Prostate gland (tissue), 2 donors: ENCODE measurements at regions not wholly inside any gene's neighbourhood (a gene's known extent, or its start where the extent isn't known, plus 50 kb on each side); places are given as distances from the start of the nearest gene placed in this dataset.

Source experiments
- DNase-seq: peaks from one replicate; pipeline ENCODE4 v3.0.0-alpha.2; 2019; ENCODE audit warnings: low spot score
- H3K27ac ChIP-seq, 2 donors: fragments of 200-600 bp; sonication (generic); 2 replicates each; pipeline ENCODE4 v1.5.1; 2017 to 2019
- H3K27me3 ChIP-seq: fragments of 200-600 bp; sonication (generic); replicated peaks from 2 replicates; pipeline ENCODE4 v1.5.1; 2019; ENCODE audit not compliant: insufficient read depth
- H3K36me3 ChIP-seq, 2 donors: fragments of 200-600 bp; sonication (generic); 1 replicate in 1 of 2; 2 replicates in 1 of 2; pipeline versions ENCODE4 v1.5.1 to v1.8.1; 2017 to 2019
- H3K4me1 ChIP-seq: fragments of 200-600 bp; sonication (generic); replicated peaks from 2 replicates; pipeline ENCODE4 v1.5.1; 2019
- H3K4me3 ChIP-seq, 2 donors: fragments of 200-600 bp; sonication (generic); 2 replicates each; pipeline ENCODE4 v1.5.1; 2017 to 2019
- H3K9me3 ChIP-seq: fragments of 200-600 bp; sonication (generic); 2 replicates; pipeline ENCODE4 v1.5.1; 2017
- CTCF ChIP-seq, 4 experiments: fragments of 200-600 bp in 2 of 4; fragments of 450-650 bp in 2 of 4; sonication (generic) in 2 of 4; IDR thresholded peaks; 1 replicate in 3 of 4; 2 replicates in 1 of 4; pipeline ENCODE4 v1.5.1; 2016 to 2019; ENCODE audit warnings: antibody characterized with exemption in 4 of 4, mild to moderate bottlenecking in 2 of 4, moderate library complexity in 2 of 4
- POLR2A ChIP-seq: fragments of 450-650 bp; IDR thresholded peaks from one replicate; pipeline ENCODE4 v1.6.1; 2016; ENCODE audit warnings: antibody characterized with exemption, mild to moderate bottlenecking
- POLR2AphosphoS5 ChIP-seq: sonication (generic); formaldehyde crosslinking; IDR thresholded peaks from one replicate; pipeline ENCODE4 v1.6.1; 2017; ENCODE audit warnings: antibody characterized with exemption
- WGBS: methylation state at CpG from one replicate; pipeline ENCODE4 v1.1.5; 2018; 5-methylcytosine and 5-hydroxymethylcytosine counted together
- intact Hi-C: fragments of 100-400 bp; cut with DNase I; formaldehyde crosslinking; loops from one replicate; pipeline ENCODE4 v1.14.2; 2022

GRCh38 chr20:48325656-48326433 is 502.0 kb downstream of the PREX1 start:
- WGBS, result 90% methylated on average over 31 of the region's 31 CpGs

GRCh38 chr20:48324744-48325143 is 503.1 kb downstream of the PREX1 start:
- intact Hi-C loops, result no loop called here
- no peaks in the 10 kb centered on the region for H3K9me3 ChIP-seq
- WGBS, result 93% methylated on average over 4 of the region's 4 CpGs
- H3K36me3 ChIP-seq, result no peaks in the 10 kb centered on the region
- no peak for TF ChIP-seq POLR2A
- TF ChIP-seq POLR2AphosphoS5, result no peak
- no peak for TF ChIP-seq CTCF (IDR thresholded peaks at IDR 0.05)
- no peak overlapping the region for H3K4me3 ChIP-seq
- DNase-seq, result no peak
- no peaks in the 10 kb centered on the region for H3K27me3 ChIP-seq
- H3K4me1 ChIP-seq, result no peaks in the 10 kb centered on the region
- H3K27ac ChIP-seq, result no peak overlapping the region

More at GRCh38 chr20:48325656-48326433, 502.0 kb downstream of the PREX1 start:
- no peaks in the 10 kb centered on the region for H3K4me1 ChIP-seq
- H3K27me3 ChIP-seq, result no peaks in the 10 kb centered on the region
- H3K9me3 ChIP-seq, result no peaks in the 10 kb centered on the region
- no peak for DNase-seq
- no peak overlapping the region for H3K4me3 ChIP-seq
- TF ChIP-seq POLR2A, result no peak
- TF ChIP-seq CTCF (IDR thresholded peaks at IDR 0.05), result no peak
- TF ChIP-seq POLR2AphosphoS5, result no peak
- H3K36me3 ChIP-seq, result no peaks in the 10 kb centered on the region
- no peak overlapping the region for H3K27ac ChIP-seq
- intact Hi-C loops, result no loop called here

- H3K4me3 ChIP-seq, result no peak overlapping the region
- intact Hi-C loops, result no loop called here
- no peaks in the 10 kb centered on the region for H3K27me3 ChIP-seq
- TF ChIP-seq POLR2AphosphoS5, result no peak
- no peak for TF ChIP-seq POLR2A
- TF ChIP-seq CTCF (IDR thresholded peaks at IDR 0.05), result no peak
- H3K9me3 ChIP-seq, result no peaks in the 10 kb centered on the region
- H3K36me3 ChIP-seq, result no peaks in the 10 kb centered on the region
- no peaks in the 10 kb centered on the region for H3K4me1 ChIP-seq
- WGBS, result 84% methylated on average over 6 of the region's 6 CpGs
- no peak overlapping the region for H3K27ac ChIP-seq
- no peak for DNase-seq
These were observed 506.5 kb downstream of the PREX1 start for GRCh38 chr20:48321271-48321670.

- H3K27ac ChIP-seq, result no peak overlapping the region
- intact Hi-C loops, result no loop called here
- WGBS, result 70% methylated on average over 12 of the region's 12 CpGs
- H3K27me3 ChIP-seq, result no peaks in the 10 kb centered on the region
- DNase-seq, result no peak
- no peak for TF ChIP-seq CTCF (IDR thresholded peaks at IDR 0.05)
- TF ChIP-seq POLR2A, result no peak
- no peak for TF ChIP-seq POLR2AphosphoS5
- no peaks in the 10 kb centered on the region for H3K4me1 ChIP-seq
- no peaks in the 10 kb centered on the region for H3K9me3 ChIP-seq
- H3K36me3 ChIP-seq, result no peaks in the 10 kb centered on the region
- H3K4me3 ChIP-seq, result no peak overlapping the region
These were observed 507.7 kb downstream of the PREX1 start for GRCh38 chr20:48319943-48320584.

- TF ChIP-seq POLR2AphosphoS5, result no peak
- TF ChIP-seq CTCF (IDR thresholded peaks at IDR 0.05), result no peak
- no peak for TF ChIP-seq POLR2A
These were observed 510.2 kb downstream of the PREX1 start for GRCh38 chr20:48317578-48317977.

More at GRCh38 chr20:48317578-48317977, 510.2 kb downstream of the PREX1 start:
- no peaks in the 10 kb centered on the region for H3K4me1 ChIP-seq
- H3K27ac ChIP-seq, result no peak overlapping the region
- DNase-seq, result no peak
- no peak overlapping the region for H3K4me3 ChIP-seq
- H3K9me3 ChIP-seq, result no peaks in the 10 kb centered on the region
- no peaks in the 10 kb centered on the region for H3K27me3 ChIP-seq
- 81% methylated on average over 6 of the region's 6 CpGs for WGBS
- intact Hi-C loops, result no loop called here
- no peaks in the 10 kb centered on the region for H3K36me3 ChIP-seq
